GM12892 (cell line): ENCODE measurements at regions not wholly inside any gene's neighbourhood (a gene's known extent, or its start where the extent isn't known, plus 50 kb on each side); places are given as distances from the start of the nearest gene placed in this dataset.

ENCODE experiments used
- DNase-seq: peaks from one replicate; pipeline ENCODE4 v3.0.0; 2011; ENCODE audit not compliant: insufficient read length
- FAIRE-seq: peaks from 2 replicates; lab custom pipeline; 2011; peaks lifted over from hg19 to GRCh38; lab: Jason Lieb, UNC
- POLR2A ChIP-seq: IDR thresholded peaks from 2 replicates; pipeline ENCODE4 v1.6.1; 2011; ENCODE audit warnings: low read depth, low read length, control low read depth
- POLR2AphosphoS5 ChIP-seq: IDR thresholded peaks from 2 replicates; pipeline ENCODE4 v1.6.1; 2011; ENCODE audit warnings: low read depth, low read length, control low read depth
- TAF1 ChIP-seq: IDR thresholded peaks from 2 replicates; pipeline ENCODE4 v1.6.1; 2011; ENCODE audit warnings: low read depth, mild to moderate bottlenecking, control low read depth, low read length, borderline replicate concordance

DNA sequence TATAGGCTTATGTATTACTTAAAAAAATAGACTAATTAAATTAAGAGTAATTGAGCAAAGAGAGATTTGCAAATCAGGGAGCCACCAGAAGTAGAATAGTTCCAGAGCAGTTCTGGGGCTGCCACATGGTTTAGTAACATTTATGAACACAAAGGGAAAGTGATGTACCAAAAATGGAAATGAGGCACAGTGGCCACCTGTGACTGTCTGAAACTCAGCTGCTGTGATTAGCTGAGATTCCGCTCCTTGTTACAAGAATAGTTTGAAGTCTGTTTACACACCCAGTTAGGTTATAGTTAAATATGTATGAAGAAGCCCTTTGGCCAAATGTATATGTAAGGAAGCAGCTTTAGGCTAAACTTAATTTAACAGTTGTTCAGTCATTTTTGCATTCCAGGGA, 901.5 kb upstream of the CHORDC1 start:
- DNase-seq (no peak), FAIRE-seq (no peak)
- TF ChIP-seq POLR2A (no peak), POLR2AphosphoS5 (no peak), TAF1 (no peak)

DNA sequence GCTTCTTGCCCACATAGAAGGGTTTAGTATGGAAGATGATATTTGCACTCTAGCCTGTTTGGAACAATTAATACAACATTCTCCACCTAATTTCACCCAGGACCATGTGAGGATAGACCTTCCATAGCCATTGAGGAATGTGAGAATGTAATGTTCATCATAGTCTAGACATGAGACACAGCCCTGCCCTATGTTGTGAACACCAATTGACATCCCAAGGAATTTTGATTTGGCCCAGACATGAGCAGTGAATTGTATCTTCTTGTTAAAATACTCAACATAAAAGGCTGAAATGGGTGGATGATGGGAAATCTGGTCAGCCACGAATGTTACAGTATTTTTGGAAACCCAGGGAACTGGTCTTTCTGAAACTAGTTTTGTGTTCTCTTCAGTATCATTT, 892.3 kb upstream of the CHORDC1 start:
- DNase-seq (no peak), FAIRE-seq (no peak)
- no peak for TF ChIP-seq POLR2AphosphoS5
- no peak for TF ChIP-seq POLR2A
- TF ChIP-seq TAF1 = no peak

DNA sequence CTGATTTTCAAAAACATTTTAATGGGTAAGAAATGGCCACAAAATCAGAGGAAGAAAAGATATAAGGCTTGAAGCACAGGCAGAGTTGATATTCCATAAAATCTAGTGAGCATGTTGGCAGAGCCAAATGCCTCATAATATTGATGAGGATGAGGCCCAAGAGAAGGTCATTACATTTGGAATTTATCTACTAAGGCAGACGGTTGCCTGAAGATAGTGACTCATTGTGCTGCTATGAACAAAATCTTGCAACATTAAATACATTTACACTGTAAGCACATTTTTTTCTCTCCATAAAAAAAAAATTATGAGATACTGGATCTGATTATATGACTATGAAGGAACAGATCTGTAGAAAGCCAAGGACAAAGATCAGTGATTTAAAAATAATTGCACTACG, 881.4 kb upstream of the CHORDC1 start:
- FAIRE-seq (no peak), DNase-seq (no peak)
- TF ChIP-seq POLR2A (no peak), POLR2AphosphoS5 (no peak), TAF1 (no peak)

DNA sequence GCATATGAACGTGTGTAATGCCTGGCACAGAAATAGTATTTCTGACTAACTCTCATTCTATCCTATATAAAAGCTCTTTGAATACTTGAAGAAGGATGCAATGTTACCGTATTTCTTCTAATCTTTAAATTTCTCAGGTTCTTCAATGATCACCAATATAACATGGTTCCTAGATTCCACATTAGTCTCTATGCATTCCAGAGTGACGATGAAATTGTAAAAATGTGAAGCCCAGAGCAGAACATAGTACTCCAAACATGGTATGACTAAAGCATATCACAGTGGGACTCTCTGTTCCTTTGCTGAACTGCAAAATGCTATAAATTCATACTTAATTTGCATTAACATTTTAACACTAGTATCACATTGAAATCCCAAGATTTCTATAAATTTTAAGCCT, 877.6 kb upstream of the CHORDC1 start:
- DNase-seq (no peak), FAIRE-seq (no peak)
- TF ChIP-seq POLR2AphosphoS5 (no peak), POLR2A (no peak), TAF1 (no peak)

DNA sequence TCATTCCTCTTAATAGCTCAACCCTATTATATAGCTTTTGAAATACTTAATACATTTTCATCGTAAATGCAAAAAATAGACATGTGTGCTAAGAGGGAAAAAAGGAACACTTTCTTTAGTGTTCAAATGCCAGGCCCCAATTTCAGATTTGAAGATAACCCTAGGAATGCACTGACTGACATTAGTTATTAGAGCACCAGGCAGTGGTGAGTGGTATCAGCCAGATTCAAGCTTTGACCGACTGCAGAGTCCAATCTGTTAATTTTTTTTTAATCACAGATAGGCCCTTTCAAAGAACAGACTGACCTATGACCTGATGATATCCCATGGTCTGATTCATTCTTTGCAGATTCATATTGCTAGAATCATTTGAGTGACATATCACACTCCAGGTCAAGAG, 874.2 kb upstream of the CHORDC1 start:
- no peak for DNase-seq
- TF ChIP-seq POLR2A = no peak
- TF ChIP-seq POLR2AphosphoS5 = no peak
- TF ChIP-seq TAF1 = no peak
- no peak for FAIRE-seq

DNA sequence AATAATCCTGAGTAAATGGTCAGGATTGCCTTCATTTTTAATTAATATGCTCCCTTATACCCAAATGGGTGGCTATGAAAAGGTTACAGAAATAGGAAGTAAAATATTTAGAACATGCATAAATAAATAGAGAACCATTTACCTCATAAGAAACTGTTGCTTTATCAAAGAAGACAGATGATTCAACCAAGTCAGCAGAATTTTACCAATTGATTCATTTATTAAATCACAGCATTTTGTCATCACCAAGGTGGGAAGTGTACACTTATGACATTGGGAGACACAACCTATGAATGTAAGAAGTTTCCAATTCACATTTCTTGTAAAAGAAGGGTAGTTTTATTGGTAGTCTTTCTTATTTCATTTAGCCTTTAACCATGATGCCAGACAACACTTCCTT, 870.3 kb upstream of the CHORDC1 start:
- FAIRE-seq (no peak), DNase-seq (no peak)
- TF ChIP-seq POLR2A = no peak
- no peak for TF ChIP-seq TAF1

DNA sequence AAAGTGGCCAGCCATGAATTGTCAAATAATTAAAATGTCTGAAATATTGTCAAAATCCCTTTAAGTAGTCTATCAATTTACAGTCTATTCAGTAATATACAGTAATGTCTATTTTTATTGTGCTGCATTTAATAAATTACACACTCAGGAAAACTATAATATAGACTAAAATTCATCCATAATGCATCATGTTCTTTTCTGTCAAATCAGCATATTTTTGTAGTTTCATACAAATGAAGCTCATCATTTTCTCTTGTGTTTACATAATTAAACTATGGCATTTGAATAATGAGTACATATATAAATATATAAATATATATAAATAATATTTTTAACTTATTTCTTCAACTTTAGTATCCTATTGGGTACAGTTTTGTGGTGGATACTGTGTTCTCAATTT, 868.7 kb upstream of the CHORDC1 start:
- no peak for TF ChIP-seq POLR2AphosphoS5
- FAIRE-seq (no peak), DNase-seq (no peak)

DNA sequence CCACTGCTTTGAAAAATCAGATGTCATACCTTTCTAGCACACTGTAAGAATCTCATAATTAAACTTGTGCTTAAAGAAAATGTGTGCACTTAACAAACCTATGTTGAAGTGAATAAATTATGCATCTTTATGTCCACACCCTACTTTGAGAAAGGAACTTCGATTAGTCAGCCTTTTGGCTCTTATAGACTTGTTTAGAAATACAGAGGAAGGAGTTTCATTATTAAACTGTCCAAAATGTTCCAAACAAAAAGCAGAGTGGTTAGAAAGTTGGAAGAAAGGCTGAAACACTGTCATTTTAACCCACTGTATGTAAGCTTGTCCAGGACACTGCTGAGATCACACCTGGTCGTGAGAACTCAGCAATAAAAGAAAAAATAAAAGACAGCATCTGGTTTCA, 863.2 kb upstream of the CHORDC1 start:
- TF ChIP-seq POLR2A (no peak), TAF1 (no peak), POLR2AphosphoS5 (no peak)
- no peak for FAIRE-seq
- no peak for DNase-seq

DNA sequence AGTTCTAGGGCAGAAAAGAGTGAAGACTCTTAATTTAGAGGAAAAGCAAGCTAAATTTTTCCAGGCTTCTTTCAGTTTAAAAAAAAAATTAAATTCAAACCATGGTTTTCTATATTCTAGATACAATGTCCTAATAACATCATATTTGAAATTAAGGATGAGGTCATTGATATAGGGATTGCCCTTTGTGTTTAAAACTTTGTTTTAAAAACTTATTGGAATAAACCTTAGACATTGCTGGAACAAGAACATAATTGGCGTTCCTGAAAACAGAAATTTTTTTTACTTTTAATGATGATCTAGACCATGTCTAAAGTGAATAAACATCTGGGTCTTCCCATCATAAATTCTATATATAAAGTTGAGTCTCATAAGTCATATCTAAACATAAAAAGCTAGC, 859.4 kb upstream of the CHORDC1 start:
- TF ChIP-seq POLR2A (no peak), POLR2AphosphoS5 (no peak), TAF1 (no peak)

DNA sequence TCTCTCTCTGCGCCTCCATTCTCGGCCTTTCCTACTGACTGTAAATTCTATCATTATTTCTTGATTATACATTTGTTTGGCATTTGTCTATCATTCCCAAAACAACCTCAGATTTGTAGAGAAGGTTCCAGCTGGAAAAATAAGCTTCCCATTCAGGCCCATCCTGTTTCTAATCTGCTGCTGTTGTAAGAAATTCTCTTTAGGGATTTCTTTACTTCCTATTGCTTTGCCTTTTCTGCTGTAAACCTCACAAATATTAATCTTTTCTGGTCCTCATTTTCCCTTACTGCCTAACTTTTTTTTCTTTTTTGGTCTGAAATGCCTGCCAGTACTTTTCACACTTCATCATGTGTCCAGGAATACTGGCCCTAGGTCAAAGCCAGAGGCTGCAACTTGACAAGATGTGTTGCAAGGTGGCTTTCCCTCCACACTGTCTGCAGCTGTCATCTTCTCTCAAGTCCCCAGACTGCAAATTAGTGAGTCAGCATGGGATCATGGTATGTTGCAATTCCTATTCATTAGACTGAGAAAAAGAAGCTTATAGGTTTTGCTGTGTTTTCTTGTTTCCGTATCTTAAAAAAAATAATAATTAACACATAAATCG, 858.7 kb upstream of the CHORDC1 start:
- FAIRE-seq = no peak
- no peak for TF ChIP-seq POLR2A
- no peak for TF ChIP-seq TAF1
- TF ChIP-seq POLR2AphosphoS5 = no peak
- no peak for DNase-seq

More for the DNA sequence above, 859.4 kb upstream of the CHORDC1 start:
- no peak for DNase-seq
- no peak for FAIRE-seq

DNA sequence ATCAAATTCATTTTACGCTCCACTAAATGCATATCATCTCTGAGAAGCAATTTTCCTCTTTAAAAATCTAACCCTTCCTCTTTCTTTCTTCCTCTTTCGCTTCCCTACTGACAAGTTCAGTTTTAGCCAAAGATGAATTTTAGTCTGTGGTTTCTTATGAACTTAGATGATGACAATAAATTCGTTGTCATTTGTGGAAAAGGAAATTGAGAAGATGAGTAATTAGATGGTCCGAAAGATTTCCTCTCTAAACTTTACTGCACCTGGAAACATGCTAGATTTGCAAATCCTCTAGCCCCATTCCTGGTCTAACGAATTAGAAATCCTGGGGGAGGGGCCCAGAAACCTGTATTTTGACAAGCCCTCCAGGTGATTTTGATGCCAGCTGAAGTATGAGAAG, 855.4 kb upstream of the CHORDC1 start:
- FAIRE-seq = no peak
- no peak for DNase-seq
- no peak for TF ChIP-seq POLR2AphosphoS5
- TF ChIP-seq TAF1 = no peak
- no peak for TF ChIP-seq POLR2A

DNA sequence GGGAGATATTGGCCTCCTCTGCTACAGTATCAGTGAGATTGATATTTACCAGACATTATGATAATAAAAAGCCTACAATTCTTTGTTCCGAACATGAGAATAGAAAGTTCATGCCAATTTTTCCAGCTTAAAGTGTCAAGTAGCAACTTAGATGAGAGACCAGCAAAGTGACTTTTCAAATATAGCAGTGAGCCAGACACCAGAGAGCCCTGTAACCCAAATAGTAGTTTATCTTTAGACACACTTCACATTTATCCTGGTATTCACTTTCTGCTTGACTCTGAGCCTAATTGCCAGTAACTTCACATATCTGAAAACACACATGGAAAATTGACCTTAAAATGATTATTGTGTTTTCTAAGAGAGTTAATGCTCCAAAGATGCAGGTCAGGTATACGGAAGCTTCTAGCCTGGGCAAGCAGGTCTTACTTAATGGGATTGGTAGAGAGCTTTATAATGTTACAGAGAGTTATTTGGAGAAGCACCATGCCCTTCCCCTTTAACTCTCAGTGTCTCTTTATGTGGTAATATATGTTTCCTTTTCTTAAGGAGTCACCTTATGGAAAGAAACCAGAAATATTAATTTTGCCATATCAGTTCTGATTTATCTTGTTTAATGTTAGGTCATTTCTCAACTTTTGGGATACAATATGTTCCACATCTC, 852.3 kb upstream of the CHORDC1 start:
- DNase-seq (no peak), FAIRE-seq (no peak)
- no peak for TF ChIP-seq POLR2A
- no peak for TF ChIP-seq POLR2AphosphoS5
- no peak for TF ChIP-seq TAF1
